ENCODE measurements at regions not wholly inside any gene's neighbourhood (a gene's known extent, or its start where the extent isn't known, plus 50 kb on each side); places are given as distances from the start of the nearest gene placed in this dataset.

DNA sequence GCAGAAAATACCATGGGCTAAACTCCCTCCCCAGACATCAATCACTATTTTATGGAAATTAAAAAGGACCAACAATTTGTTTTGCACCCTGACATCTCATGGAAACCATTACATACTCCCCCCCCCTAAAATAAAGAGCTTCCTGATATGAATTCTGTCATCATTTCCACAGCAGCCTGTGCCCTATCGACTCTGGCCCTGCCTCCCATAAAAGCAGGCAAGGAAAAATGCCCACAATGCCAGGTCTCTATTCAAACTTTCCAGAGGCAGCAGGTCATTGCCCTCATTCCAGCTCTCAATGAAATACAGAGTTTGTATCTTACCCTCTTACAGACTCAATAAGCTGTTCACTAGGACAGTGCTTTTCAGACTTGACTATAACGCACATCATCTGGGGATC, 254.4 kb upstream of the TANK start:
- Mint-ChIP-seq H3K4me1 (no peaks in the 10 kb centered on the region), H3K36me3 (no peaks in the 10 kb centered on the region), H3K4me3 (no peak overlapping the region), H3K27ac (no peak overlapping the region), H3K9me3 (no peaks in the 10 kb centered on the region), H3K27me3 (peaks cover 6% of the 10 kb centered on the region)
- DNase-seq (ENCODE audit: low spot score in 2 of 2) (no peak), ATAC-seq (ENCODE audit: low read depth) (no peak)

DNA sequence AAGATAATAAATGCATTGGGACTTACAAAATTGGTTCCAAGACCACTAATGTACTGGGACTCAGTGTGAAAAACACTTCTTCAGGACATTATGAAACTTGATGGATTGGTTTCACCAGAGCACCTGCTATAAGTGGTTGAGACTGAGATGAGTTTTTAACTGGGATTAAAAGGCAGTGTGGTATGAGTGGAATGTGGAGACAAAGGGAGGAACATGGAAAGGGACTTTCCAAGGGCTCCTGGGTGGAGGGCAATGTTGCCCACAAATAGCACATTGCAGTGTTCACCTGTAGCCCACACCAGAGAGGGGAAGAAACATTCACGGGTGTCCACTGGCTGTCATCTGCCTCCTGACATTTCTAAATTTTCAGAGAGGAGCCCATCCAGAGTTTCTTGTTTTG, 253.3 kb upstream of the TANK start:
- Mint-ChIP-seq H3K36me3 (no peaks in the 10 kb centered on the region), H3K9me3 (no peaks in the 10 kb centered on the region), H3K27ac (no peak overlapping the region), H3K27me3 (peaks cover 6% of the 10 kb centered on the region), H3K4me3 (no peak overlapping the region), H3K4me1 (no peaks in the 10 kb centered on the region)
- no peak for ATAC-seq (ENCODE audit: low read depth)
- DNase-seq (ENCODE audit: low spot score in 2 of 2) = no peak

DNA sequence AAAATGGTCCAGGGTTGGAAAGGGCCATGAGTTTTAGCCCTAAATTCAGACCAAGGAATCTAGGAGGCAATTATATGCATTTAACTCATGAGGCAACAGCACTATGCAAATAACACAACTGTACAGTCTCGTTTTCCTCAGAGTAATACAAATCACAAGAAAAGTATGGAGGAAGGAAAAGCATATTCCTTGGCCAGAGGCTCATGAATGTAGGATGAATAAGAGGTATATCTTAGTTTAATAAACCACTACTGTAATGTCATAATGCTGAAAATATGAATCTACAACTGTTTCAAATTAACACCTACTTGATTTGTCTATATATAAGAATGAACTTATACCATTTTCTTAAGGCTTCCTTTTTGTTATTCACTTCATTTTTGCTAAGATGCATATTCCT, 252.5 kb upstream of the TANK start:
- peaks cover 6% of the 10 kb centered on the region for H3K27me3 Mint-ChIP-seq
- ATAC-seq (ENCODE audit: low read depth) = no peak
- H3K9me3 Mint-ChIP-seq = no peaks in the 10 kb centered on the region
- DNase-seq (ENCODE audit: low spot score in 2 of 2) = no peak
- H3K36me3 Mint-ChIP-seq = no peaks in the 10 kb centered on the region
- no peak overlapping the region for H3K4me3 Mint-ChIP-seq
- H3K27ac Mint-ChIP-seq = no peak overlapping the region
- H3K4me1 Mint-ChIP-seq = no peaks in the 10 kb centered on the region

DNA sequence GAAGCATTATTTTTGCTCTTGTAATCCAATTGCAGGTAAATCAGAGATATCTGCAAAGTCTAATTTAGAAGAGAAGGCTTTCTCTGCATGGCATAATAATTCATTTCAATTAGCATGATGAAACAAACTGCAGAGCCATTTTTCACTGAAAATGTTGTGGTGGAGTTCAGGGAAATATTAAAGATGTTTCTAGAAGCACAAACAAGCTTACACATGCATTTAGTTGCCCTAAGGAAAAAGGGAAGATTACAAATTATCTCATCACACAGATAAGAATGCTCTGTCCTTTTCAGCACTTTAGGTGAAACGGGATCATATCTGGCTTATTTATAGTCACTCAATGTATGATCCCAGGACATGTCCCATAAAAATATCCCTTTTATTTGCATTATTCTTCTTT, 252.1 kb upstream of the TANK start:
- no peak for ATAC-seq (ENCODE audit: low read depth)
- no peak overlapping the region for H3K27ac Mint-ChIP-seq
- no peak overlapping the region for H3K4me3 Mint-ChIP-seq
- H3K27me3 Mint-ChIP-seq = peaks cover 4% of the 10 kb centered on the region
- no peaks in the 10 kb centered on the region for H3K4me1 Mint-ChIP-seq
- DNase-seq (ENCODE audit: low spot score in 2 of 2) = no peak
- no peaks in the 10 kb centered on the region for H3K36me3 Mint-ChIP-seq
- no peaks in the 10 kb centered on the region for H3K9me3 Mint-ChIP-seq

DNA sequence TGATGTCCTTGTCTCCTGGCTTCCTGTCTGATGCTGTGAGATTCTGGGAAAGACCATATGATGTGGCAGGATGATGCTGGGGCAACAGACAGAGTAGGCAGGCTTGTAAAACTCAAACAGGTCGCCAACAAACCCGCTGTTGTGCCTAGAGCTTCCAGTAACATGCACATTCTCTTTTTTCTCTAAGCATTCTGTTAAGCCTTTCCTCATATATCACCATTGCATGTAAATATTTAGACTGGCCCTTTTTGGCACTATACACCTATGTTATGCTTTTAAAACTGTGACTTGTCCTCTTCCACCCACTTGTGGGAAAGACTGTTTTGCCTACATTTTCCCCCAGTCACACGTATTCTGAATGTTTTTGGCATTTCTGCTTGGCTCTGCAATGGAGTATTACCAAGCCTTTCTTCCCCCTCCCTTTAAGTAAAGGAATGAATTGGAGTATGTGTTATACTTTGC, 250.4 kb upstream of the TANK start:
- peaks cover 6% of the 10 kb centered on the region for H3K27me3 Mint-ChIP-seq

DNA sequence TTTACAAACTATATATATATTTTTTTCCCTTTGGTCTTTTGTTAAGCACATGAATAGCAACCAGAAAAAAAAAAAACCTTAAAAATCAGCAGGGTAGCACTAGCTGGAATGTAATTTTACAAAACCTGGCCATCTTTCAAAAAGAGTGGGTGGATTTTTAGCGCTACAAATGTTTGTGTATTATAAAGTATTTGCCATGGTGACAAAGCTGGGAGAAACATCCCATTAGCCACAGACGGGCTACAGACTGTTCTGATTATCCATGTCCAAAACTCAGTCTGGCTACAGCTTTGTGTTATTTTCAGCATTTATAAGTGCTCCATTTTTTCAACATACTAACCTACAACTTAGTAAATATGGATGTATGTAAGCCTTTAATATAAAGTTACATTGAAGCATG, 249.5 kb upstream of the TANK start:
- Mint-ChIP-seq H3K4me1 (no peaks in the 10 kb centered on the region), H3K36me3 (no peaks in the 10 kb centered on the region), H3K27ac (no peak overlapping the region), H3K27me3 (peaks cover 6% of the 10 kb centered on the region), H3K9me3 (no peaks in the 10 kb centered on the region), H3K4me3 (no peak overlapping the region)
- ATAC-seq (ENCODE audit: low read depth) (no peak), DNase-seq (ENCODE audit: low spot score in 2 of 2) (no peak)

More for the DNA sequence above, 250.4 kb upstream of the TANK start:
- no peaks in the 10 kb centered on the region for H3K4me1 Mint-ChIP-seq
- no peaks in the 10 kb centered on the region for H3K36me3 Mint-ChIP-seq
- no peak for ATAC-seq (ENCODE audit: low read depth)
- H3K4me3 Mint-ChIP-seq = no peak overlapping the region
- H3K27ac Mint-ChIP-seq = no peak overlapping the region
- no peak for DNase-seq (ENCODE audit: low spot score in 2 of 2)
- no peaks in the 10 kb centered on the region for H3K9me3 Mint-ChIP-seq

DNA sequence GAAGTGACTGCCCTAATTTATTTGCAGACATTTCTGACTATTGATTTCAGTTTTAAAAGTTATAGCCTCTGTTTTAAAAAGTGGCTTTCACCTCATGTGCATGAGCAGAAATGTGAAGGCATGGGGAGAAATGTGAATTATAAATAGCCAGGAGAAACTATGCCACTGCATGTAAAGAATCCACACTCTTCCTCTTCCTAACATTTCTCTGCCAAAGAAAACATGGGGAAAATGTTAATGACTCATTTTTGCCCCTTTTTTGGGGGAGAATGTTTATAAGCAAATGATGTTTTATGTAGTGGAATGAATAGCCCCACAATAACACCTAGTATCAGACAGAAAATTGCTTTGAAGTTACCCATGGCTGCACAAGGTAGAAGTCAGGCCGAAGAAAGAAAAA, 249.0 kb upstream of the TANK start:
- peaks cover 8% of the 10 kb centered on the region for H3K27me3 Mint-ChIP-seq
- DNase-seq (ENCODE audit: low spot score in 2 of 2) (no peak), ATAC-seq (ENCODE audit: low read depth) (no peak)
- H3K36me3 Mint-ChIP-seq = no peaks in the 10 kb centered on the region
- H3K9me3 Mint-ChIP-seq = no peaks in the 10 kb centered on the region
- H3K4me1 Mint-ChIP-seq = no peaks in the 10 kb centered on the region
- no peak overlapping the region for H3K4me3 Mint-ChIP-seq
- no peak overlapping the region for H3K27ac Mint-ChIP-seq

DNA sequence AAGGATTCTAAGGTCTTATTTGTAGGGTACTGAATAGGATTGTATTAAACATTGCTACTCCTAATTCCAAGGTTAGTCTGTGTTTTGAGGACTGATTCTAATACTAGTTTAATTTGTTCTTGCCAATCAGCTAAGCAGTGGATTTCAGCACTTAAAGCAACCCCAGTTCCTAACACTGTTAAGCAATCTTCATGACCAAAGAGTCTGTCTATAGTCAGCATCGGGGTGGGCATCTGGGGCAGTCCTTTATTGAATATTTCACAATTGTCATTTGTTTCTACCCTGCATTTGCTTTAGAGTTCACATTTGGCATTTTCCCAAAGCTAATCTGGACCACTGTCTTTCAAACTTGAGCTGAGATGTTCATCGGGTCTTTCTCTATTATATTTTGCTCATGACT, 248.0 kb upstream of the TANK start:
- Mint-ChIP-seq H3K4me3 (no peak overlapping the region), H3K36me3 (no peaks in the 10 kb centered on the region), H3K27me3 (peaks cover 6% of the 10 kb centered on the region), H3K27ac (no peak overlapping the region), H3K4me1 (no peaks in the 10 kb centered on the region), H3K9me3 (no peaks in the 10 kb centered on the region)
- ATAC-seq (ENCODE audit: low read depth) = no peak
- no peak for DNase-seq (ENCODE audit: low spot score in 2 of 2)

DNA sequence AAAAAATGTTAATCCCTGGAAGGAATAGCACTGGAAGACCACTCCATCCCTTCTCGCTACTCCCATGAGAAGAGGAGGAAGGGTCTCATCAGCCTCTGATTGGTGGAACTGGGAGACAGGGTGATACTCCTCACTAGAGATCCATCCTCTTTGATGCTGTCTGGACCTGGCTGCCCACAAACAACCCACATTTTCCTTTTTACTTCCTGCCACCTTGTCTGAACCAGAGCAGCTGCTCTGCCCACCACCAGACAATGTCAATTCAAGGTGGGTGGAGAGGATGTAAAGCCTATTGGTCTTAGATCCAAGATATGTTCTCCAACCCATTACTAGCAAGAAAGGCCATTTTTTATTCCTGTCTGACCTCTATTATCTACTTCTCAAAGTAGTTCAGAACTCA, 246.9 kb upstream of the TANK start:
- Mint-ChIP-seq H3K4me3 (no peak overlapping the region), H3K9me3 (no peaks in the 10 kb centered on the region), H3K4me1 (no peaks in the 10 kb centered on the region), H3K36me3 (no peaks in the 10 kb centered on the region), H3K27ac (no peak overlapping the region), H3K27me3 (peaks cover 6% of the 10 kb centered on the region)
- DNase-seq (ENCODE audit: low spot score in 2 of 2) = no peak
- ATAC-seq (ENCODE audit: low read depth) = no peak

DNA sequence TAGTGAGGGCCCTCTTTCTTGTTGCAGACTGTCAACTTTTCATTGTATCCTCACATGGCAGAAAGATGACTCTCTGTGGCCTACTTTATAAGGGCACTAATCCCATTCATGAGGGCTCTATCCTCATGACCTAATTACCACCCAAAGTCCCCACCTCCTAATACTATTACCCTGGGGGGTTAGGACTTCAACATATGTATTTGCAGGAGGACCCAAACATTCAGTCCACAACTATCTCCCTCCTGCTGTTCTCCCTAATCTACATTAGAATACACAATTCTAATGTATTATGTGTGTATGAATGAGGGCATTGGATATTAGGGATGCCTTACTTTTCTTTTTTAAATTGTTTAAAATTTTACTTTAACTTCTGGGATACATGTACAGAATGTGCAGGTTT, 246.0 kb upstream of the TANK start:
- Mint-ChIP-seq H3K9me3 (no peaks in the 10 kb centered on the region), H3K4me1 (no peaks in the 10 kb centered on the region), H3K27ac (no peak overlapping the region), H3K4me3 (no peak overlapping the region), H3K27me3 (peaks cover 6% of the 10 kb centered on the region), H3K36me3 (no peaks in the 10 kb centered on the region)
- ATAC-seq (ENCODE audit: low read depth) = no peak
- DNase-seq (ENCODE audit: low spot score in 2 of 2) = no peak

DNA sequence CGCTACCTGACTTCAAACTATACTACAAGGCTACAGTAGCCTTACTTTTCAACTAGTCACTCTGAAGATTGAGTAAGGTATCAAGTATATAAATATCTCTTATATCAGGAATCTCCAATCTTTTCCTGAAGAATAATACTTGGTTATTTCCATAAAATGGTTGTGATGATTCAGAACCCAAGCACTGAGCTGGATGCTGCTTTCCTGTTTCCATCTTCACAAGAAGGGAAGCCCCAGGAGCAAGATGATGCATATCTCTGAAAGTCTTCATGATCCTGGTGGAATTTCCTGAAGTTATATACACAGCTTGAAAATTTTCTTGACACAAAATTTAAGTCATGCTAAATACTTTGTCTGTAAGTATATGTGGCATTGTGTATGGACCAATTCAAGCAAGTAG, 243.9 kb upstream of the TANK start:
- no peak overlapping the region for H3K4me3 Mint-ChIP-seq
- no peaks in the 10 kb centered on the region for H3K9me3 Mint-ChIP-seq
- DNase-seq (ENCODE audit: low spot score in 2 of 2) (no peak), ATAC-seq (ENCODE audit: low read depth) (no peak)
- no peaks in the 10 kb centered on the region for H3K4me1 Mint-ChIP-seq
- no peak overlapping the region for H3K27ac Mint-ChIP-seq
- peaks cover 9% of the 10 kb centered on the region for H3K27me3 Mint-ChIP-seq
- no peaks in the 10 kb centered on the region for H3K36me3 Mint-ChIP-seq

DNA sequence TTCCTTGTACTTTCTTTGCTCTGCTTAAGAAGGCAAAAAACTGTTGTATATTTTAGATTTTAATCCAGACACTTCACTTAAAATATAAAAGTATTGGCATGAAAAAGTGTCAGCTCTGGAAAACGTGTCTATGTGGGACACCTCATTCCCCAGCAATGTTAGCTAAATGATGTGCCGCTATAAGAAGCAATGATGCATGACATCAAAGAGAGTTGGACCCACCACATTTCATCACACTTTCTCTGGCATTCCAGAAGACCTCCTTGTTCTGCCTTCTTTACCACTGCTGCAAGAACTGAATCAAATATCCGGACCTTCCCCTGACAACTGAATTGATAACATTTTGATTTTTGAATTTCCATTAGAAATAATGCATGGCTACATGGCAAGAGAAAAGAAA, 242.4 kb upstream of the TANK start:
- Mint-ChIP-seq H3K4me3 (no peak overlapping the region), H3K36me3 (no peaks in the 10 kb centered on the region), H3K4me1 (no peaks in the 10 kb centered on the region), H3K27ac (no peak overlapping the region), H3K27me3 (peaks cover 9% of the 10 kb centered on the region), H3K9me3 (no peaks in the 10 kb centered on the region)
- no peak for ATAC-seq (ENCODE audit: low read depth)
- DNase-seq (ENCODE audit: low spot score in 2 of 2) = no peak

DNA sequence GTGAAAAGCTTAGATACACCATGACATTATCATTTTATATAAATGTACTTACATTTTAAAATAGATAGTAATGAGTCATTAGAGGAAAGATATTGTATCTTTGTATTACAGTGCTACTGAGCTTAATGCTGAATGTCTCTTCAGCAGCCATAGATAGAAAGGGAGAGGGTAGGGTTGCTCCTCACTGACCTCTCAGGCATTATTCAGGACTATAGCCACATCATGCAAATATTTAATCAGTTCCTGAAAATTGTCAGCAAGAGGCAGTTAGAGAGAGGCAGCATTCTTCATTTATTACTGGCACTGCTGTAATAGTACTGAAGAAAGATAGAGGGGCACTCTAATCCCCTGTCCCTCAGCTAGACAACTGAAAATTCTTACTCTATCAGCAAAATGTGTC, 242.0 kb upstream of the TANK start:
- Mint-ChIP-seq H3K4me3 (no peak overlapping the region), H3K27ac (no peak overlapping the region), H3K9me3 (no peaks in the 10 kb centered on the region), H3K27me3 (peaks cover 9% of the 10 kb centered on the region), H3K36me3 (no peaks in the 10 kb centered on the region), H3K4me1 (no peaks in the 10 kb centered on the region)
- DNase-seq (ENCODE audit: low spot score in 2 of 2) (no peak), ATAC-seq (ENCODE audit: low read depth) (no peak)

DNA sequence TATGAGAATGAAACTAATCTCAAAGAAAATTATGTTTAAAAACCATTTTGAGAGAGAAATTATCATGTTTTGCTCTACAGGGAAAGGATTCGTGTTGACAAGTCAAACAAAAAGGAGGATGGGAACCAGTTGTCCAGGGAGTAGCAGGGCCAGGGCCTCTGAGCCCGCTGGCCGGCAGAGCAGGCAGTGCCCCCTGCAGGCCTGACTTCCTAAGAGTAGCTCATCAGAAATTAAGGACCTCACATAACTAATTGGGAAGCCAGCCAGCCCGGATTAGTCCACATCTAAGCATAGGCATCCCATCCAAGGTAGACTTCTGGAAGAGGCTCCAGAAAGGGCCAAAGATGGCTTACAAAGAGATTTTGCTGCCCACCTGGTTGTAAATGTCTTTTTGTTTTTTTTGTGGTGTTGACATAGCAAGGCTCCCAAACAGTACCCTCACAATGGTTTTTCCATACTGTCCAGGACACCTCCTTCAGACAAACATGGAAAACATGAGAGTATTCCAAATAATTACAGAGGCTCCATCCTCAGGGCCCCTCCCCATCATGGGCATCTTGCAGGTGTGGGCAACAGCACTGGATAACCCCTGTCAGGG, 241.2 kb upstream of the TANK start:
- Mint-ChIP-seq H3K4me3 (no peak overlapping the region), H3K4me1 (no peaks in the 10 kb centered on the region), H3K27me3 (peaks cover 9% of the 10 kb centered on the region), H3K27ac (no peak overlapping the region), H3K9me3 (no peaks in the 10 kb centered on the region), H3K36me3 (no peaks in the 10 kb centered on the region)
- no peak for ATAC-seq (ENCODE audit: low read depth)
- DNase-seq (ENCODE audit: low spot score in 2 of 2) = no peak

DNA sequence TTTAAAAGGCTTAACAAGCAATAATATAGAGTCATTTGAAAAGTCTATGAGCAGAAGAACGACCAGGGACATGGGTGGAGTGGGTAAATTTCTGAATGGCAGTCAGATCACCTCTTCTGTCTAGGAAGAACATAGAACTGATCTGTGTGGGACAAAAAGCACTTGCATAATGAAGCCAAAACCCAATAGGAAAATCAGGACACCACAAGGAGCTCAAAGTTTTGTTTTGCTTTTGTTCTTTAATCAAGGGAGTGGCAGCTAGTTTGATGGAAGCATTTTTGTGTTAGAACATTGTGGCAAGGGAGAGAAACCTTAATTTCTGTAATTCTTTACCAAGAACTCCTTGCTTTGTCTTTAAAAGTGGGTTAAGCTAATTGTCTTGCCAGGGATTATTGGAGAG, 240.2 kb upstream of the TANK start:
- Mint-ChIP-seq H3K4me1 (no peaks in the 10 kb centered on the region), H3K36me3 (no peaks in the 10 kb centered on the region), H3K27ac (no peak overlapping the region), H3K4me3 (no peak overlapping the region), H3K27me3 (peaks cover 7% of the 10 kb centered on the region), H3K9me3 (no peaks in the 10 kb centered on the region)
- DNase-seq (ENCODE audit: low spot score in 2 of 2) (no peak), ATAC-seq (ENCODE audit: low read depth) (no peak)

All from memory B cell (primary cell).